ENCODE measurements at regions not wholly inside any gene's neighbourhood (a gene's known extent, or its start where the extent isn't known, plus 50 kb on each side); places are given as distances from the start of the nearest gene placed in this dataset.

DNA sequence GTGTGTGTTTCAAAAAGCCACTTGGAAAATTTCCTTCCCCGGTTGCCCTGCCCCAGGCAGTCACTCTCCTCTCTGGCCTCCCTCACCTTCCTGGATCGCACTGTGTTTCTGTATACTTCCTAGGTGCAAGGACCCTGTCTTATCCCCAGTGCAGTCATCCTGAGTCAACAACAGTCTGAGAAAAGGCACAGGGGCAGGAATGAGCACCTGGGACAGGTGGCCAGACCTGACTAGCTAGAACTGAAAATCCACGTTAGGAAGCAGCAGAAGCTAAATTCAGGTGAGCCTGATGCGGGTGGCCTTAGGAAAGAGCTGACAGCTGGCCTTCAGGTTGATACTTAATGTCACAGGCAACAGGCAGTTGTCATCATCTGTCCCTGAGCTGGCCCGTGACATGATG is 62.9 kb upstream of the VGLL4 start:
- ChIA-PET POLR2A (ENCODE audit: low non-redundant PET) (no interaction called here), CTCF (interaction anchor here (0.6 kb wide), 1 partner anchor 51 kb away, joined by 4 read pairs; no protein-coding TSS in a partner anchor)
- BruUV-seq (replicated peaks): no TSS peak
- H3K9me3 ChIP-seq (ENCODE audit: low read depth, low read length, poor library complexity, severe bottlenecking): no peaks in the 10 kb centered on the region
- no peaks in the 10 kb centered on the region for H3K36me3 ChIP-seq (ENCODE audit: insufficient read depth, low read length, poor library complexity, severe bottlenecking)
- no peaks in the 10 kb centered on the region for H3K27me3 ChIP-seq (replicated peaks; ENCODE audit: insufficient read depth, low read depth, low read length, poor library complexity)
- no peak for DNase-seq (ENCODE audit: low spot score)
- intact Hi-C loops (cut with micrococcal nuclease; ENCODE audit: unreplicated experiment): no loop called here
- no peak for TF ChIP-seq CTCF (conservative IDR thresholded peaks at IDR 0.05; ENCODE audit: low read depth, low read length)
- no peak for TF ChIP-seq EZH2 (IDR thresholded peaks at IDR 0.05; ENCODE audit: borderline replicate concordance, low read depth, low read length, poor library complexity, severe bottlenecking)
- H3K4me3 ChIP-seq (ENCODE audit: low read depth, low read length, poor library complexity, severe bottlenecking): no peak overlapping the region
- H3K4me1 ChIP-seq (ENCODE audit: insufficient read depth, low read length, poor library complexity, severe bottlenecking): peaks cover 6% of the 10 kb centered on the region
- H3K27ac ChIP-seq (ENCODE audit: low read depth, low read length, poor library complexity, severe bottlenecking): no peak overlapping the region

DNA sequence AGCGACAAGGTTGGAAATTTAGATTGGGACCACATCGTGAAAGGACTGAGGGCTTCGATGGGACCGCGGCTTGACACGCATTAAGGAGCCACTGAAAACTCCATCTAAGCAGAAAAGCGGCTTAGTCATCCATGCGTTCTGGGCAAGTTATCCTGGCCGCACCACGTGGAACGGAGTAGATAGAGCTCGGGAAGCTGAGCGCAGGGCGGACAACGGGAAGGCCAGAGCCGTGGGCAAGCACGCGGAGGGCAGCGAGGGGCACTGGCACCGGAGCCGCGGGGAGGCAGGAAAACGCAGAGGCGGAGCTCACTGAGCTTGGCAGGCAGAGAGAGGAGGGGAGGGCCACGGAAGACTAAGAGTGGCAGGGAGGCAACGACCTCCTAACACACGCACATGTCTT is 61.3 kb upstream of the VGLL4 start:
- no peak overlapping the region for H3K4me3 ChIP-seq (ENCODE audit: low read depth, low read length, poor library complexity, severe bottlenecking)
- no peaks in the 10 kb centered on the region for H3K9me3 ChIP-seq (ENCODE audit: low read depth, low read length, poor library complexity, severe bottlenecking)
- ChIA-PET POLR2A (ENCODE audit: low non-redundant PET) (no interaction called here), CTCF (no interaction called here)
- intact Hi-C loops (cut with micrococcal nuclease; ENCODE audit: unreplicated experiment): no loop called here
- no peaks in the 10 kb centered on the region for H3K36me3 ChIP-seq (ENCODE audit: insufficient read depth, low read length, poor library complexity, severe bottlenecking)
- BruUV-seq (replicated peaks): no TSS peak
- no peaks in the 10 kb centered on the region for H3K27me3 ChIP-seq (replicated peaks; ENCODE audit: insufficient read depth, low read depth, low read length, poor library complexity)
- peaks cover 6% of the 10 kb centered on the region for H3K4me1 ChIP-seq (ENCODE audit: insufficient read depth, low read length, poor library complexity, severe bottlenecking)
- no peak for TF ChIP-seq CTCF (conservative IDR thresholded peaks at IDR 0.05; ENCODE audit: low read depth, low read length)
- TF ChIP-seq EZH2 (IDR thresholded peaks at IDR 0.05; ENCODE audit: borderline replicate concordance, low read depth, low read length, poor library complexity, severe bottlenecking): no peak
- no peak overlapping the region for H3K27ac ChIP-seq (ENCODE audit: low read depth, low read length, poor library complexity, severe bottlenecking)
- DNase-seq (ENCODE audit: low spot score): no peak

DNA sequence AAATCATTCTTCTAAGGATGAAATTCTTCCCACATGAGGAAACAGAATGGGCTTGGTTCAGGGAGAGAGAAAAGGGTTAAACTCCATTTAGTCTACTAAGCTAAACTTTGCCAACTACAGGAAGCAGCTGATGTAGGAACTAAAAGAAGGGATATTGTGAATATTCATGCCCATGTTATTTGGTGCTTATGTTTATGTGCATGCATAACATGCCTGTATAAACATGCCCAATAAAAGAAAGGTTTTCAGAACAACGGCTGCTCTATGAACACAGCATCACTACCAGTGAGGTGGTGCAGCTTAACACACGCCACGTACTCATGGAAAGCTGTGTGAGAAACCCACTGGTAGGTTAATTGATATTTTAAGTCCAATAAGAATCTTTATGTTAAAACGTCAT is 59.4 kb upstream of the VGLL4 start:
- BruUV-seq (replicated peaks): no TSS peak
- POLR2A ChIA-PET (ENCODE audit: low non-redundant PET): no interaction called here
- H3K36me3 ChIP-seq (ENCODE audit: insufficient read depth, low read length, poor library complexity, severe bottlenecking): no peaks in the 10 kb centered on the region

More for the DNA sequence above, 59.4 kb upstream of the VGLL4 start:
- Histone ChIP-seq H3K27me3 (replicated peaks; ENCODE audit: insufficient read depth, low read depth, low read length, poor library complexity) (no peaks in the 10 kb centered on the region), H3K4me1 (ENCODE audit: insufficient read depth, low read length, poor library complexity, severe bottlenecking) (peaks cover 6% of the 10 kb centered on the region), H3K4me3 (ENCODE audit: low read depth, low read length, poor library complexity, severe bottlenecking) (no peak overlapping the region), H3K27ac (ENCODE audit: low read depth, low read length, poor library complexity, severe bottlenecking) (no peak overlapping the region), H3K9me3 (ENCODE audit: low read depth, low read length, poor library complexity, severe bottlenecking) (no peaks in the 10 kb centered on the region)
- DNase-seq (ENCODE audit: low spot score): no peak
- no peak for TF ChIP-seq EZH2 (IDR thresholded peaks at IDR 0.05; ENCODE audit: borderline replicate concordance, low read depth, low read length, poor library complexity, severe bottlenecking)
- TF ChIP-seq CTCF (conservative IDR thresholded peaks at IDR 0.05; ENCODE audit: low read depth, low read length): no peak
- intact Hi-C loops (cut with micrococcal nuclease; ENCODE audit: unreplicated experiment): no loop called here
- CTCF ChIA-PET: no interaction called here

Measured in A673 (cell line).